ENCODE measurements at regions not wholly inside any gene's neighbourhood (a gene's known extent, or its start where the extent isn't known, plus 50 kb on each side); places are given as distances from the start of the nearest gene placed in this dataset.

- no peak for DNase-seq (ENCODE audit: low read depth in 3 of 3, low spot score in 2 of 3)
Measured at GRCh38 chr9:79806086-79806485, 234.3 kb downstream of the TLE4 start.

- no peak for DNase-seq (ENCODE audit: low read depth in 3 of 3, low spot score in 2 of 3)
Measured at GRCh38 chr9:79801459-79801858, 229.7 kb downstream of the TLE4 start.

GRCh38 chr9:79800578-79800977, 228.8 kb downstream of the TLE4 start:
- no peak for DNase-seq (ENCODE audit: low read depth in 3 of 3, low spot score in 2 of 3)

GRCh38 chr9:79799691-79800335, 228.0 kb downstream of the TLE4 start:
- no peak for DNase-seq (ENCODE audit: low read depth in 3 of 3, low spot score in 2 of 3)

GRCh38 chr9:79798450-79798849, 226.7 kb downstream of the TLE4 start:
- DNase-seq (ENCODE audit: low read depth in 3 of 3, low spot score in 2 of 3), result no peak

- no peak for DNase-seq (ENCODE audit: low read depth in 3 of 3, low spot score in 2 of 3)
Measured at GRCh38 chr9:79796411-79796810, 224.6 kb downstream of the TLE4 start.

- DNase-seq (ENCODE audit: low read depth in 3 of 3, low spot score in 2 of 3), result no peak
Measured at GRCh38 chr9:79788662-79789061, 216.9 kb downstream of the TLE4 start.

GRCh38 chr9:79781263-79781662, 209.5 kb downstream of the TLE4 start:
- DNase-seq (ENCODE audit: low read depth in 3 of 3, low spot score in 2 of 3), result no peak

GRCh38 chr9:79780559-79780958, 208.8 kb downstream of the TLE4 start:
- DNase-seq (ENCODE audit: low read depth in 3 of 3, low spot score in 2 of 3), result no peak

GRCh38 chr9:79779901-79780300, 208.1 kb downstream of the TLE4 start:
- no peak for DNase-seq (ENCODE audit: low read depth in 3 of 3, low spot score in 2 of 3)

GRCh38 chr9:79778581-79778980, 206.8 kb downstream of the TLE4 start:
- no peak for DNase-seq (ENCODE audit: low read depth in 3 of 3, low spot score in 2 of 3)

- no peak for DNase-seq (ENCODE audit: low read depth in 3 of 3, low spot score in 2 of 3)
Measured at GRCh38 chr9:79776581-79776980, 204.8 kb downstream of the TLE4 start.
